ENCODE measurements at regions not wholly inside any gene's neighbourhood (a gene's known extent, or its start where the extent isn't known, plus 50 kb on each side); places are given as distances from the start of the nearest gene placed in this dataset.

DNA sequence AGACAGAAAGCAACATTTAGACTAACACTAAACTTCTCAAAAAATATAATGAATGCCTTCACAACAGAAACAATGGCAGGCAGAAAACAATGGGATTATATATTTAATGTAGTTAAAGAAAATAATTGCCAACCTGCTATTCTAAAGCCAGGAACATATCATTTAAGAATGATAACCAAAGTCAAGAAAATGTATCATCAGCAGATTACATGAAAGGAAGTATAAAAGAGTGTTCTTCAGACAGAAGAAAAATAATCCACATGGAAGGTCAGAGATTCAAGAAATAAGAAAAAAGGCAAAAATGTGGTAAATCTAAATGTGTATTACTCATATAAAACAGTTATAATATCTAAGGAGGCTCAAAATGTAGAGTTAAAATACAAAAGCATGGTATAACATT lies 98.1 kb downstream of the CYP26A1 start:
- ATAC-seq, result no peak
- intact Hi-C loops (cut with micrococcal nuclease), result no loop called here
- TF ChIP-seq, protein P1, sequence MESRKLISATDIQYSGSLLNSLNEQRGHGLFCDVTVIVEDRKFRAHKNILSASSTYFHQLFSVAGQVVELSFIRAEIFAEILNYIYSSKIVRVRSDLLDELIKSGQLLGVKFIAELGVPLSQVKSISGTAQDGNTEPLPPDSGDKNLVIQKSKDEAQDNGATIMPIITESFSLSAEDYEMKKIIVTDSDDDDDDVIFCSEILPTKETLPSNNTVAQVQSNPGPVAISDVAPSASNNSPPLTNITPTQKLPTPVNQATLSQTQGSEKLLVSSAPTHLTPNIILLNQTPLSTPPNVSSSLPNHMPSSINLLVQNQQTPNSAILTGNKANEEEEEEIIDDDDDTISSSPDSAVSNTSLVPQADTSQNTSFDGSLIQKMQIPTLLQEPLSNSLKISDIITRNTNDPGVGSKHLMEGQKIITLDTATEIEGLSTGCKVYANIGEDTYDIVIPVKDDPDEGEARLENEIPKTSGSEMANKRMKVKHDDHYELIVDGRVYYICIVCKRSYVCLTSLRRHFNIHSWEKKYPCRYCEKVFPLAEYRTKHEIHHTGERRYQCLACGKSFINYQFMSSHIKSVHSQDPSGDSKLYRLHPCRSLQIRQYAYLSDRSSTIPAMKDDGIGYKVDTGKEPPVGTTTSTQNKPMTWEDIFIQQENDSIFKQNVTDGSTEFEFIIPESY (IDR thresholded peaks at IDR 0.05; ENCODE audit: extremely low read depth, insufficient replicate concordance, low read length), result no peak
- no peak for TF ChIP-seq EZH2phosphoT487 (IDR thresholded peaks at IDR 0.05; ENCODE audit: borderline replicate concordance)
- no peak for TF ChIP-seq EZH2 (IDR thresholded peaks at IDR 0.05)
- TF ChIP-seq POLR2A (IDR thresholded peaks at IDR 0.05; ENCODE audit: borderline replicate concordance, extremely low read depth, insufficient read depth, insufficient read length), result no peak
- TF ChIP-seq, protein P2, sequence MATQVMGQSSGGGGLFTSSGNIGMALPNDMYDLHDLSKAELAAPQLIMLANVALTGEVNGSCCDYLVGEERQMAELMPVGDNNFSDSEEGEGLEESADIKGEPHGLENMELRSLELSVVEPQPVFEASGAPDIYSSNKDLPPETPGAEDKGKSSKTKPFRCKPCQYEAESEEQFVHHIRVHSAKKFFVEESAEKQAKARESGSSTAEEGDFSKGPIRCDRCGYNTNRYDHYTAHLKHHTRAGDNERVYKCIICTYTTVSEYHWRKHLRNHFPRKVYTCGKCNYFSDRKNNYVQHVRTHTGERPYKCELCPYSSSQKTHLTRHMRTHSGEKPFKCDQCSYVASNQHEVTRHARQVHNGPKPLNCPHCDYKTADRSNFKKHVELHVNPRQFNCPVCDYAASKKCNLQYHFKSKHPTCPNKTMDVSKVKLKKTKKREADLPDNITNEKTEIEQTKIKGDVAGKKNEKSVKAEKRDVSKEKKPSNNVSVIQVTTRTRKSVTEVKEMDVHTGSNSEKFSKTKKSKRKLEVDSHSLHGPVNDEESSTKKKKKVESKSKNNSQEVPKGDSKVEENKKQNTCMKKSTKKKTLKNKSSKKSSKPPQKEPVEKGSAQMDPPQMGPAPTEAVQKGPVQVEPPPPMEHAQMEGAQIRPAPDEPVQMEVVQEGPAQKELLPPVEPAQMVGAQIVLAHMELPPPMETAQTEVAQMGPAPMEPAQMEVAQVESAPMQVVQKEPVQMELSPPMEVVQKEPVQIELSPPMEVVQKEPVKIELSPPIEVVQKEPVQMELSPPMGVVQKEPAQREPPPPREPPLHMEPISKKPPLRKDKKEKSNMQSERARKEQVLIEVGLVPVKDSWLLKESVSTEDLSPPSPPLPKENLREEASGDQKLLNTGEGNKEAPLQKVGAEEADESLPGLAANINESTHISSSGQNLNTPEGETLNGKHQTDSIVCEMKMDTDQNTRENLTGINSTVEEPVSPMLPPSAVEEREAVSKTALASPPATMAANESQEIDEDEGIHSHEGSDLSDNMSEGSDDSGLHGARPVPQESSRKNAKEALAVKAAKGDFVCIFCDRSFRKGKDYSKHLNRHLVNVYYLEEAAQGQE (IDR thresholded peaks at IDR 0.05; ENCODE audit: low read depth), result no peak
- no peak for TF ChIP-seq TCF7L2 (IDR thresholded peaks at IDR 0.05; ENCODE audit: borderline replicate concordance, extremely low read depth, insufficient read depth, insufficient read length)
- no peak for TF ChIP-seq ZFX (IDR thresholded peaks at IDR 0.05)
- TF ChIP-seq CBX3 (IDR thresholded peaks at IDR 0.05; ENCODE audit: low read depth), result no peak
- TF ChIP-seq ELF1 (IDR thresholded peaks at IDR 0.05; ENCODE audit: borderline replicate concordance, low read depth), result no peak
- no peak for TF ChIP-seq SRF (IDR thresholded peaks at IDR 0.05; ENCODE audit: low read depth)
- TF ChIP-seq CEBPB (IDR thresholded peaks at IDR 0.05; ENCODE audit: low read depth), result no peak
- TF ChIP-seq, protein P3, sequence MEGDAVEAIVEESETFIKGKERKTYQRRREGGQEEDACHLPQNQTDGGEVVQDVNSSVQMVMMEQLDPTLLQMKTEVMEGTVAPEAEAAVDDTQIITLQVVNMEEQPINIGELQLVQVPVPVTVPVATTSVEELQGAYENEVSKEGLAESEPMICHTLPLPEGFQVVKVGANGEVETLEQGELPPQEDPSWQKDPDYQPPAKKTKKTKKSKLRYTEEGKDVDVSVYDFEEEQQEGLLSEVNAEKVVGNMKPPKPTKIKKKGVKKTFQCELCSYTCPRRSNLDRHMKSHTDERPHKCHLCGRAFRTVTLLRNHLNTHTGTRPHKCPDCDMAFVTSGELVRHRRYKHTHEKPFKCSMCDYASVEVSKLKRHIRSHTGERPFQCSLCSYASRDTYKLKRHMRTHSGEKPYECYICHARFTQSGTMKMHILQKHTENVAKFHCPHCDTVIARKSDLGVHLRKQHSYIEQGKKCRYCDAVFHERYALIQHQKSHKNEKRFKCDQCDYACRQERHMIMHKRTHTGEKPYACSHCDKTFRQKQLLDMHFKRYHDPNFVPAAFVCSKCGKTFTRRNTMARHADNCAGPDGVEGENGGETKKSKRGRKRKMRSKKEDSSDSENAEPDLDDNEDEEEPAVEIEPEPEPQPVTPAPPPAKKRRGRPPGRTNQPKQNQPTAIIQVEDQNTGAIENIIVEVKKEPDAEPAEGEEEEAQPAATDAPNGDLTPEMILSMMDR (IDR thresholded peaks at IDR 0.05 in 2 of 3, conservative IDR thresholded peaks at IDR 0.05 in 1 of 3; ENCODE audit: borderline replicate concordance in 1 of 3, insufficient read depth in 1 of 3, low read depth in 2 of 3, low read length in 2 of 3), result no peak
- TF ChIP-seq FOSL1 (IDR thresholded peaks at IDR 0.05; ENCODE audit: low read depth), result no peak
- TF ChIP-seq, protein P4, sequence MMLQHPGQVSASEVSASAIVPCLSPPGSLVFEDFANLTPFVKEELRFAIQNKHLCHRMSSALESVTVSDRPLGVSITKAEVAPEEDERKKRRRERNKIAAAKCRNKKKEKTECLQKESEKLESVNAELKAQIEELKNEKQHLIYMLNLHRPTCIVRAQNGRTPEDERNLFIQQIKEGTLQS (IDR thresholded peaks at IDR 0.05), result no peak
- Histone ChIP-seq H3K9me2 (ENCODE audit: insufficient read depth) (no peaks in the 10 kb centered on the region), H3K27ac (ENCODE audit: low read depth, low read length) (no peak overlapping the region), H3K9ac (ENCODE audit: low read length) (no peak overlapping the region), H4K20me1 (ENCODE audit: insufficient read depth) (no peaks in the 10 kb centered on the region), H3K27me3 (ENCODE audit: insufficient read depth, low read length) (no peaks in the 10 kb centered on the region), H3K4me3 (replicated peaks in 1 of 2; ENCODE audit: low read depth in 1 of 2, low read length in 2 of 2) (no peak overlapping the region), H3K36me3 (ENCODE audit: control insufficient read depth in 1 of 2, insufficient read depth in 2 of 2, low read length in 2 of 2) (no peaks in the 10 kb centered on the region), H3K9me3 (ENCODE audit: control insufficient read depth in 1 of 2, insufficient read depth in 1 of 2, low read depth in 1 of 2, low read length in 2 of 2) (no peaks in the 10 kb centered on the region), H3K4me2 (ENCODE audit: low read length) (no peak overlapping the region), H2AFZ (ENCODE audit: low read depth, low read length, poor library complexity, severe bottlenecking) (no peak overlapping the region), H3K79me2 (ENCODE audit: insufficient read depth, low read length) (no peaks in the 10 kb centered on the region), H3K4me1 (ENCODE audit: control insufficient read depth in 1 of 2, insufficient read depth in 2 of 2, low read length in 2 of 2) (no peaks in the 10 kb centered on the region)
- ChIA-PET RAD21 (ENCODE audit: low non-redundant PET in 1 of 2, low total read pairs in 2 of 2, uncharacterized antibody in 2 of 2, unreplicated experiment in 2 of 2) (no interaction called here), CTCF (no interaction called here), POLR2A (no interaction called here)
- no peak for DNase-seq (ENCODE audit: low read depth, low spot score)
- no TSS peak for BruUV-seq (replicated peaks)

Data from HCT116 (cell line).